T-helper 9 cell (primary cell): ENCODE measurements at regions not wholly inside any gene's neighbourhood (a gene's known extent, or its start where the extent isn't known, plus 50 kb on each side); places are given as distances from the start of the nearest gene placed in this dataset.

Experiments
- DNase-seq: peaks from one replicate; pipeline ENCODE4 v3.0.0-alpha.2; 2020

DNA sequence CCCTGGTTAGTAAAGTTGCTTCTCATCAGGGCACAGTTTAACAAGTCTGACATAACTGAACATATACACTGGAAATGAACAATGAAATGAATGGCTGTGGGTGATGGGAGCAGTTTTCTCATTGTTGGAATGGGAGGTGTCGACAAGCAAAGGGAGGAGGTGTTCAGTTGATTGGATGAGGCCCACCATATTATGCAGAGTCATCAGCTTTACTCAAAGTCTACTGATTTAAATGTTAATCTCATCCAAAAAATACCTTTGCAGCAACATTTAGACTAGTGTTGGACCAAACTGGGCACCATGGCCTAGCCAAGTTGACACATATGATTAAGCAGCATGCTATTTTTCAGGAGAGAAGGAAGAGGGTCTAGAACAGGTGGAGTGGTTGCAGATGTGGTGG is 201.7 kb downstream of the RAMP3 start:
- no peak for DNase-seq

GRCh38 chr7:45359776-45360175 is 202.2 kb downstream of the RAMP3 start:
- no peak for DNase-seq

GRCh38 chr7:45363669-45364068 is 206.1 kb downstream of the RAMP3 start:
- no peak for DNase-seq

GRCh38 chr7:45365341-45365740 is 207.8 kb downstream of the RAMP3 start:
- DNase-seq = no peak

DNA sequence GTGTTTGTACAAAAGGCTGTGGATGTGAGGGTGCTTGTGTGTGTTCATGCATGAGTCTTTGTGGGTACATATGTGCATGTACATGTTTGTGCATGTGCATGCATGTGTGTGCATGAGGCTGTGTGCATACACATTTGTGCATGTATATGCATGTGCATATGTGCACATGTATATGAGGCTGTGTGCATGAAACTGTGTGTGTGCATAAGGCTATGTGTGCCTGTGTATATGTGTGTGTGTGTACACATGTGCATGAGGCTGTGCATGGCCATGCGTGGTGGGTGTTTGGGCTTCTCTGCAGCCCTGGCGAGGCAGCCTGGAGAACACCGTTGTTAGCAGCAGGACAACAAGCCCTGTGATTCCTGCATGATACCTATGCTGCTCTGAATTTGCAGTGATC is 207.7 kb upstream of the ADCY1 start:
- DNase-seq = no peak

GRCh38 chr7:45367026-45367425 is 207.1 kb upstream of the ADCY1 start:
- DNase-seq = no peak

DNA sequence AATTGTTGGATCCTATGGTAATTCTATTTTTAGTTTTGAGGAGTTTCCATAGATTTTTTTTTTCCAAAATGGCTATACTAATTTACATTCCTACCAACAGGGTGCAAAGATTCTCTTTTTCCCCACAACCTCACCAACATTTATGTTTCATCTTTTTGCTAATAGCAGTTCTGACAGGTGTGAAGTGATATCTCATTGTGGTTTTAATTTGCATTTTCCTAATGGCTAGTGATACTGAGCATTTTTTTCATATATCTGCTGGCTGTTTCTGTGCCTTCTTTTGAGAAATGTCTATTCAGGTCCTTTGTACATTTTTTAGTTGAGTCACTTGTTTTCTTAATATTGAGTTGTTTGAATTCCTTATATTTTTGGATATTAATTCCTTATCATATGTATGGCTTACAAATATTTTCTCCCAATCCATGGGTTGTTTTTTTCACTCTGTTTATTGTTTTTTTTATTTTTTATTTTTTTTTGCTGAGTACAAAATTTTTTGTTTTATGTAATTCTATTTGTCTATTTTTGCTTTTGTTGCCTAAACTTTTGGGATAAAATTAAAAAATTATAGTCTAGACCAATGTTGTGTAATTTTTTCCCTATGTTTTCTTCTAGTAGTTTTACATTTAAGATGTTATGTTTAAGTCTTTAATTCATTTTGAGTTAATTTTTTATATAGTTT is 205.9 kb upstream of the ADCY1 start:
- DNase-seq = no peak

DNA sequence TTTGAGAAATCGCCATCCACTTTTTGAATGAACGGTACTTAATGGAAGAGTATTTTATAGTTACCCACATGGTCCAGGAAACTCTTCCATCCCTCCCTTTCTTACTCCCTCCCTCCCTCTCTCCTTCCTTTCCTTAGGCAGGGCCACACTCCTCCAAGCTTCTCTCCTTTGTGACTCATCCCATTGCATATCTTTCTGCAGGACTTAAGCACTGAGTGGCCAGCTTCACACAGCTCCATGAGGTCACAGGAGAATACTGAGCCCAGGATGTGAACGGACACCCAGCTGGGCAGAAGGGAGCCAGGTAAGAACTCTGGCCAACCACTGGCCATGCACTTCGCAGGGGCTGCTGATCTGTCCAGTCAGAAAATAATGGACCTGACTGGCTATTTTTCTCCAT is 189.7 kb upstream of the ADCY1 start:
- no peak for DNase-seq

DNA sequence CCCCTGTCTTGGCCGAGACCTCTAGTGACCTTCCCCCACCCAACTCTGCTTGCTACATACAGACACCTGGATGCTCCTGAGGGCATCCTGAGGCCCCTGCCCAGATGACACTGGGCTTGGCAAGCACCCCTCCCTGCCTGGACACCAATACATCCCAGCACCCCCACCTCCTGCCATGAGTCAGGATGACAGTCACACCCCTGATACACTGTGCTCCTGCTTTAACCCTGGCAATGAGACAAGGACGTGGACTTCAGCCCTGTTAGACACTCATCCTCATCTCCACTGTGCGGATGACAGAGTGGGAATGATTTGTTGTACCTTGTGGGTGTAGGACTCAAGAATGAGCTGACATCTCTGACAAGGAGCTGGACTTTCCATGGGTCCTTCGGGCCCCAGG is 186.3 kb upstream of the ADCY1 start:
- DNase-seq = no peak

DNA sequence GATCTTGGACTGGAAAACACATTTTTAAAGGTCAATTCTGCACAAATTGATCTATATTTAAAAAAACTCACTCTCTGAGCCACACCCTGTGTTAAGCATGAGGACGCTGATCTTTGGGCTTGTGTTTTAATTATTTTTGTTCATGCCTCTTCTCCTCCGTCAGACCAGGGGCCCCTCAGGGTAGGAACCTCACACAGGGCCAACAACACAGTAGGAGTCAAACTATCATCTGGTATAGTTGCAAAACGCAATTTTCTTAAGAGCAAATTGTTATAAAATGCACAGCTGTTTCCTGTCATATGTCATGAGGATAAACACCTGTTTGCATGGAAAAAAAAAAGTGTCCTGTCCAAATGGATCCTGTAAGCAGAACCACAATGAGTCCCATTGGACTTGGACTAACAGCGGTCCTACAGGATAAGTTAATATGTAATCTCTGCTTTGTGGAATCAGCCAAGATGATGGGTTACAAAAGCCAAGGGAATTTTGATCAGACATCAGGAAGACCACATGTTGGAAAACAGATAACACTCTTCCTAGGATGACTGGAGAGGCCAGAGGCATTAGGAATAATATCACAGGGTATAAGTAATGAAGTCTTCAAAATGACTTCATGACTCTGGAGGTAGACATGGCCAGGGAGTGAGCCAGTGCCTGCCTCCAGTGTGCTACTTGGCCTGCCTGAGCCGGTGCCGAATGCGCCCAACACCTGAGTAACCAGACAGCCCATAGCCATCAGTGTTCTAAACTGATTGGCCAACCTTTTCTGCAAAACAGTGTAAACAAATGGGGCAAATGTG is 184.9 kb upstream of the ADCY1 start:
- no peak for DNase-seq

DNA sequence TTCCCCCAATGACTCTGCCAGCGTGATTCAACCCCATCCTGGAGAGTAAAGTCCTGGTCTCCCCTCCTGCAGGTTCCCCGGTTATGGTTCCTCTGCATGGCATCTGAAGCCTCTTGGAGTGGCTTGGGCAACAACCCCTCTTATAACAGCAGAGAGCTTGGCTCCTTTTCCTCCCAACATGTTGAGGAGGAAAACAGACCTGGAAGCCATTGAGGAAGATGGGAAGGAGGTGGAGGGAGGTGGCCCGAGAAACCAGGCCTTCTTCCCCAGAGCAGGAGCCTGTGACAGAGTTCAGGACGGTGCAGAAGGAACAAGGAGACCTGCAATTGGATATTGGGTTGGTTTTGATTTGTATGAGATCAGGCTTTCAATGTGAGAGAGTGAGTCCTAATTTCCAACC is 184.0 kb upstream of the ADCY1 start:
- no peak for DNase-seq

- no peak for DNase-seq
Observed at GRCh38 chr7:45390731-45391130, 183.4 kb upstream of the ADCY1 start.

- DNase-seq = no peak
Observed at GRCh38 chr7:45391618-45392451, 182.3 kb upstream of the ADCY1 start.

DNA sequence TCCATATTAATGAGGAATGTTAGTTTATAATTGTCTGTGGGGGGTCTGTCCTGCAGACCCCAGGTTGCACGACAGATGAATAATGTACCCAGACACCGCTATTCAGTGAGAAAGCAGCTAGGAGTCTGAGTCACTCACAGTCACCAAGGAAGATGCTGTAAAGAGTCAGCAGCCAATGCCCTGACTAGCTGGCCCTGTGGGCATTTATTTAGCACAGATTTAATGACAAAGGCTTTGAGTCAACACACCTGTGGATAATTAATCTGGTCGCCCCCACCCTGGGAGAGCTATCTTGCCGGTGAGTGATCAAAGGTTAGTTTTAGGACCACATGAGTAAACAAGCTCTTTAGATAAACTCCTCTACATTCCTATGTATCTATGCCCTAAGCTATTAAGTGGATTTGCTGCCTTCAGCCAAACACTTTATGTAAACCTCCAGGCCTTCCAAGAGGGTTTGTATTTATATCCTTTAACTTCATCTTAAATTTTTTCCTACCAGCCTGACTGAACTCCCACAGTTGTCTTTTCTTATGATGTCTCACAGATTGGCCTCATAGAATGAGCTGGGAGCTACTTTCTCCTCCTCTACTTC is 180.0 kb upstream of the ADCY1 start:
- no peak for DNase-seq

DNA sequence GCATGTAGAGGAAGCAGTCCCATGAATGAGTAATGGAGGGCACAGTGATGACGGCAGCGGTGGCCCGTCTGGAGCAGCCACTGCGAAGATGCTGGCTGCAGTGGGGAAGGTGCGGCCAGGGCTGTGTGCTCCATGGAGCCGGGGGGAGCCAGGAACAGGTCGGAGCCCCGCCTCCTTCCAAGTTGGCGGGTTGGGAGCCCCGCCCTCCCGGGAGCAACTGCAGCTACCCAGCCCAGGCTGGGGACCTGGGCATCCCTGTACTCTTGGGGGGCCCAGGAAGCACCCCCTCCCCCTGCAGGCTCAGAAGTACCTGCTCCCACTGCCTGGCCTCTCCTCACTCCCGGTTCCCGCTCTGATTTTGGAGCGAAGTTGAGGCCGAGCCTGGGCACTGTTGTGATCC is 175.1 kb upstream of the ADCY1 start:
- DNase-seq = no peak

DNA sequence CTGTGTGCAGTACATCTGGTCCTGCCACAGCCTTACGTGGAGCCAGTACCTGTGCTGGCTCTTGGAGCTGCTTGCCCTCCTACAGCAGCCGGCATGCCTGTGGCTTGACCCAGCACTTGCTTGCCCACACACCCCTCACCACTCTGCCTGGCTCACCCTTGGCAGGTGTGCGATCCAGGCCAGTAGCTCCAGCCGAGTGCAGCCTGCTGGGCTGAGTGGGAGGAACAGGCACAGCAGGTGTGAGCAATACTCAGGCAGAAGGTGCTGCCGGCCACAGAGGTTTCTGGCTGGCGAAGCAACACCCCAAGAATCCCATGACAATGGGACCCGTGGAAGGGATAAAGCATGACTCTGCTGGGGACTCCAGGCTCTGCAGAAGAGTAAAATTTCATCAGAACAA is 173.5 kb upstream of the ADCY1 start:
- DNase-seq = no peak

- no peak for DNase-seq
Observed at GRCh38 chr7:45401155-45401554, 173.0 kb upstream of the ADCY1 start.

DNA sequence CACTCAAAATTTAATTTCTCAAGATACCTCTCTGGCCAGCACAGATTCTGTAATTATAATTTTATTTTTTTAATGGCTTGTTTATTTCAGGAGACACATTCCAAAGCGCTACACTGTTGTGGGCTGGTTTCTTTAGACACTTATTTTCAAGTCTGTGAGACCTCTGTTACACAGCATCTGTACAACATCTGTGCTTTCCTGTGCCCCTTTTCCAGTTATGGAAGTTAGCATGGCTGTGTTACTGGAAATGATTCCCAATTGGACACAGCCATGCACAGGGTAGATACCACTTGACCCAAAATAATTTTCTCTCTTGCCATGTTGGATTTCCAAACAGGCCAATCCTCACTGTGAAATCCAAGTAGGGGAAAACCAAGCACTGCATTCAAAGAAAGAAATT is 172.3 kb upstream of the ADCY1 start:
- no peak for DNase-seq

DNA sequence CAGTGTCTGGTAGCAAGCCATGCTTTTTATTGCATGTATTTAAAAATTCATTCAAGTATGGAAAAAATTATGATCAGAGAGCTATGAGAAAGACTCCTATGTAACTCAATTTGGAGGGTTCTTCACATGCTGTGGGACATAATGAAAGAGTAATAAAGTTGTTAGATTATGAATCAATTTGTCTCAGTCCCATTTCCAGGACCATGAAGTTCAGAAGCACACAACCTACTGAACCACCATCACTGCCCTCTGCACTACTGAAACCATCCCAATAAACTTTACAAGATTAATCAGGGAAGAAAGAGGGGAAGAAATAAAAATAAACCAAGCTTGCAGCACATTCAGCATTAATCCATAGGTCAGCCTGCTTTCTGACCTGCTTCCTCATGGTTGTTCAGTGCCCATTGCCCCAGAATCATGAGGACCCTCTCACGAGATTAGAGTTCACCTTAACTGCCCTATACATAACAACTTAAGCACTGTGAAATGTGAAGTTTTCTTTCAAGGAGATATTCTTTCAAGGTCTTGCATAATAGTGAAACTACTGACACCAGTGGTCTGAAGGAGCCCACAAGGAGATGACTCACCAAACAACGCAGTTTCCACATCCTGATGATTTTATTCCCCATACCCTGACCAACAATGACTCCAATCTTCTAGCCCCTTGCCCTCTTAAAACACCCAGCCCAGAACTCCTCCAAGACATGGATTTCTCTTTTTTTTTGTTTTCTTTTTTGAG is 171.5 kb upstream of the ADCY1 start:
- DNase-seq = no peak

DNA sequence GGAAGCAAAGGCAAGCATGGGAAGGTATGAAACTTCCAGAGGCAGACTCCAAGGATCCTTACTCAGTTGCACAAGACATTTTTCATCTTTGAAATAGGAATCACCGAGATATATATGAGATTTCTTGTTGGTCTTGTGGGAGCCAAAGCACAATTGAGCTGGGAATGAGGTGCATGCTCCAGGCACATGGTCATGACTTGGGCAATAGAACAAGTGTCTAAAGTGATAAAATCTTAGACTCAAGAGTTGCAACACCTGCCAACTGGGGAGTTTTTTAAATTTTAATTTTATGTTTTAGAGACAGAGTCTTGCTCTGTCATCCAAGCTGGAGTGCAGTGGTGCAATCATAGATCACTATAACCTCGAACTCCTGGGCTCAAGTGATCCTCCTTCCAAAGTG is 169.5 kb upstream of the ADCY1 start:
- no peak for DNase-seq

DNA sequence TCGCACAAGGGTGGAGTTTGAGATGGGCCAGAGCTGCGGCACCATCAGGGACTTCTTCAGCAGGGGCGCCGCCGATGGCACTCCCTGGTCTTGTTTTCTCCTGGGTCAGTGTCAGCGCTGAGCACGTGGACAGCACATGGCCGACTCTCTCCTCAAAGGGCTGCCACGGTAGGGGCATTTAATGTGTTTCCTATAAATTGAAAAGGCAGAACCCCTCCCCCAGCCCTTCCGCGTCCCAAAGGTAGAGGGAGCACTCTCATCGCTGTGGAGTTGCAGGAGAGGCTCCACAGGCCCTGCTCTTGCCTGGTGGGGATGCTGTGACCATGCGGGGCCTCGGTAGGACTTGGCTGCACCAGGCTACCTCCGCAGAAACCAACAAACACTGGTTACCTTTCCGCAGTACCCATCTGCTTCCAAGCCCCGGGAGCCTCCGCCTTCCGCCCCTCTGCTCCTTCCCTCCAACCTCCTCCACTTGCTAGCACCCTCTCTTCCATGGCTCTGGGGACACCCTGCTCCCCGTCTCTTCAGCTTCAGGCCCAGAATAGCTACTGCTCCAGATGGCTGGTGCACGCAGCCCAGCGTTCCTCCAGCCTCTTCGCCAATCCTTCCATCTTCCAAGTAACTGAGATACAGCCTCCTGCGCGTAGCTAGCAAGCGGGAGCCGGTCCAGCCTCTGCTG is 166.3 kb upstream of the ADCY1 start:
- no peak for DNase-seq

DNA sequence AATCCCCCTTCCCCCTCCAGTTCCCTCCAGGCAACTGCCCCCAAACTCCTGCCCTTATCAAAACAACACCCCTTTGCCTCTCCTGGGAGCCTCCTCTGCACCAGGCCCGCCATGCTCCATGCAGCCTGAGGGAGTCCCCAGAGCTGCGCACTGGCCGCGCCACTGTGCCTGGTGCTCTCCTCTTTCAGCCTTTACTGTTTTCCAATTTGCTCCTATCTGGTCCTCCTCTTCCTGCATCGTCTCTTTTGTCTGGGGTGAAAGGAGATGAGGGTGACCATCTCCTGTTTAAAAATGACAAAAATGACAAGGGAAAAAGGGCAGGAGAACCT is 165.8 kb upstream of the ADCY1 start:
- no peak for DNase-seq
